Ascending aorta (tissue), 2 donors: ENCODE measurements at regions not wholly inside any gene's neighbourhood (a gene's known extent, or its start where the extent isn't known, plus 50 kb on each side); places are given as distances from the start of the nearest gene placed in this dataset.

ENCODE experiments used
- DNase-seq, 2 donors: peaks; one replicate each; pipeline ENCODE4 v3.0.0-alpha.2; 2019; ENCODE audit warnings: low spot score in 2 of 2
- H3K27ac ChIP-seq, 2 donors: fragments of 200-600 bp; sonication (generic); one replicate each; pipeline ENCODE4 v1.5.1; 2016 to 2017; ENCODE audit warnings: mild to moderate bottlenecking in 1 of 2
- H3K27me3 ChIP-seq: fragments of 200-600 bp; sonication (generic); one replicate; pipeline ENCODE4 v1.5.1; 2017
- H3K36me3 ChIP-seq, 2 donors: fragments of 200-600 bp; sonication (generic); one replicate each; pipeline ENCODE4 v1.5.1; 2016
- H3K4me1 ChIP-seq, 2 donors: fragments of 200-600 bp; sonication (generic); one replicate each; pipeline ENCODE4 v1.5.1; 2016 to 2017; ENCODE audit warnings: mild to moderate bottlenecking in 1 of 2
- H3K4me3 ChIP-seq, 2 donors: fragments of 200-600 bp; sonication (generic); one replicate each; pipeline ENCODE4 v1.5.1; 2016 to 2017; ENCODE audit warnings: mild to moderate bottlenecking in 1 of 2
- H3K9me3 ChIP-seq, 2 donors: fragments of 200-600 bp; sonication (generic); one replicate each; pipeline ENCODE4 v1.5.1; 2016
- intact Hi-C: fragments of 100-400 bp; cut with DNase I; formaldehyde crosslinking; loops from one replicate; pipeline ENCODE4 v1.15.1; 2023
- TF ChIP-seq, protein P1 (sequence below), 3 experiments: fragments of 200-600 bp in 2 of 3; fragments of 450-650 bp in 1 of 3; sonication (generic) in 2 of 3; IDR thresholded peaks; one replicate each; pipeline ENCODE4 v1.5.1; 2016 to 2019; ENCODE audit warnings: antibody characterized with exemption in 3 of 3, mild to moderate bottlenecking in 1 of 3, moderate library complexity in 1 of 3

DNA sequence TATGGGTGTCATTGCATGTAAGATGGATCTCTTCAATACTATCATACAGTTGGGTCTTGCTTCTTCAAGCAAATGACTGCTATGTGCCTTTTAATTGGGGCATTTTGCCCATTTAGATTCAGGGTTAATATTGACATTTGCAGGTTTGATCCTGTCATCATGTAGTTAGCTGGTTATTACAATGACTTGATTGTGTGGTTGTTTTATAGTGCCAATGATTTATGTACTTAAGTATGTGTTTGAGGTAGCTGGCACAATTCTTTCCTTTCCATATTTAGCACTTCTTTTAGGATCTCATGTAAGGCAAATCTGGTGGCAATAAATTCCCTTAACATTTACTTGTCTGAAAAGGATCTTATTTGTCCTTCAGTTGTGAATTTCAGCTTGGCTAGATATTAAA, 267.5 kb downstream of the VGLL3 start:
- TF ChIP-seq, protein P1, sequence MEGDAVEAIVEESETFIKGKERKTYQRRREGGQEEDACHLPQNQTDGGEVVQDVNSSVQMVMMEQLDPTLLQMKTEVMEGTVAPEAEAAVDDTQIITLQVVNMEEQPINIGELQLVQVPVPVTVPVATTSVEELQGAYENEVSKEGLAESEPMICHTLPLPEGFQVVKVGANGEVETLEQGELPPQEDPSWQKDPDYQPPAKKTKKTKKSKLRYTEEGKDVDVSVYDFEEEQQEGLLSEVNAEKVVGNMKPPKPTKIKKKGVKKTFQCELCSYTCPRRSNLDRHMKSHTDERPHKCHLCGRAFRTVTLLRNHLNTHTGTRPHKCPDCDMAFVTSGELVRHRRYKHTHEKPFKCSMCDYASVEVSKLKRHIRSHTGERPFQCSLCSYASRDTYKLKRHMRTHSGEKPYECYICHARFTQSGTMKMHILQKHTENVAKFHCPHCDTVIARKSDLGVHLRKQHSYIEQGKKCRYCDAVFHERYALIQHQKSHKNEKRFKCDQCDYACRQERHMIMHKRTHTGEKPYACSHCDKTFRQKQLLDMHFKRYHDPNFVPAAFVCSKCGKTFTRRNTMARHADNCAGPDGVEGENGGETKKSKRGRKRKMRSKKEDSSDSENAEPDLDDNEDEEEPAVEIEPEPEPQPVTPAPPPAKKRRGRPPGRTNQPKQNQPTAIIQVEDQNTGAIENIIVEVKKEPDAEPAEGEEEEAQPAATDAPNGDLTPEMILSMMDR (IDR thresholded peaks at IDR 0.05), result no peak
- no peaks in the 10 kb centered on the region for H3K27me3 ChIP-seq
- intact Hi-C loops, result no loop called here

DNA sequence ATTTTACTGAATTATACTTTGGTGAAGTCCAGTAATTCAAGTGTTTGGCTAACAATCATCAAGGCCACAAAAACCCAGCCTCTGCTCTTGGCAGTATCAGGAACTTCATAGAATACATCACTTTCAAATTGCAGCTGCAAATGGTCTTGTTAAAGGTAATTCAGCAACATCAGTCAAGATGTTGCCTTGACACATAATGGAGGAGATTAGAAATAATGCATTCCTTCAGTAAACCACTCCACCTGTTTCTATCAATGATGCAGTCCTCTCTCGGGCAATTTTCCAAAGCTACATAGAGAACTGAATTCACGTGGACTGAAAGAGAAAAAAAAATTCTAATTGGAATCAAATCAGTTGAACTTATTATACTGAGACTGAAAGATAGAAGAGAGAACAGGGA, 279.3 kb downstream of the VGLL3 start:
- TF ChIP-seq, protein P1 (IDR thresholded peaks at IDR 0.05), result no peak

More for the DNA sequence above, 267.5 kb downstream of the VGLL3 start:
- H3K4me1 ChIP-seq, result no peaks in the 10 kb centered on the region
- no peak overlapping the region for H3K27ac ChIP-seq
- no peak for DNase-seq
- no peak overlapping the region for H3K4me3 ChIP-seq
- H3K36me3 ChIP-seq, result no peaks in the 10 kb centered on the region
- H3K9me3 ChIP-seq, result no peaks in the 10 kb centered on the region

DNA sequence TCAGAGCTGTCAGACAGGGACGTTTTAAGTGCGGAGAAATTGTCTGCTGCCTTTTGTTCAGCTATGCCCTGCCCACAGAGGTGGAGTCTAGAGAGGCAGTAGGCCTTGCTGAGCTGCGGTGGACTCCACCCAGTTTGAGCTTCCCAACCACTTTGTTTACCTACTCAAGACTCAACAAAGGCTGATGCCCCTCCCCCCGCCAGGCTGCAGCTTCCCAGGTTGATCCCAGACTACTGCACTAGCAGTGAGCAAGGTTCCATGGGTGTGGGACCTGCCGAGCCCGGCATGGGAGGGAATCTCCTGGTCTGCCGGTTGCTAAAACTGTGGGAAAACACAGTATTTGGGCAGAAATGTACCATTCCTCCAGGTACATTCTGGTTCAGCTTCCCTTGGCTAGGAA, 282.1 kb downstream of the VGLL3 start:
- no peaks in the 10 kb centered on the region for H3K9me3 ChIP-seq
- TF ChIP-seq, protein P1 (IDR thresholded peaks at IDR 0.05), result no peak
- intact Hi-C loops, result no loop called here
- H3K36me3 ChIP-seq, result no peaks in the 10 kb centered on the region
- no peak overlapping the region for H3K27ac ChIP-seq
- no peak for DNase-seq
- no peaks in the 10 kb centered on the region for H3K27me3 ChIP-seq
- no peaks in the 10 kb centered on the region for H3K4me1 ChIP-seq
- no peak overlapping the region for H3K4me3 ChIP-seq

More for the DNA sequence above, 279.3 kb downstream of the VGLL3 start:
- intact Hi-C loops, result no loop called here
- no peaks in the 10 kb centered on the region for H3K36me3 ChIP-seq
- H3K4me1 ChIP-seq, result no peaks in the 10 kb centered on the region
- DNase-seq, result no peak
- no peaks in the 10 kb centered on the region for H3K9me3 ChIP-seq
- no peak overlapping the region for H3K27ac ChIP-seq
- H3K4me3 ChIP-seq, result no peak overlapping the region
- no peaks in the 10 kb centered on the region for H3K27me3 ChIP-seq

DNA sequence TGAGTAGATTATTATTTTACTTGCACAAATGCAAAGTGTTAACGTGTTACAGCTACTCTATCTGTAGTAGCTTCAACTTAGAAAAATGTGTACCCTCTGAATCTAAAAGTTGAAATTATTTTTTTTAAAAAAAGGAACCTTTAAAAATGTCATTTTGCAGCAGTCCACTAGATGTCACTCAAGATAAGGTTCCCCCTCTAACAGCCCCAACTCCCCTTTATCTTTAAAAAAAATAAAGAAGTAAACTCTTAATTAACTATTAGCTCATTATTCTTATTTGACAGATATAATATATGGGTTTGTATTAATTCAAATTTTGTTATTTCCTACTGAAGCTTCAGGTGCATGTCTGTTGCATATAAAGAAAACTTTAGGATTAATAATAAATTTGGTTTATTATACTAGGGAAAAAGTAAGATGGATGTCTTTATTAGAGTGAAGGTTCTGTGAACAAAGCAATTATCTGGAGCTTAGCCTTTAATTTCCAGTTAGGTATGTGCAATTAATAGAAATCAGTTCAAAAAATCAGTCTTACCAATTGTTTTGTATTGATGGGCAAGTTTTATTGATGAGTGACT, 288.5 kb downstream of the VGLL3 start:
- Histone ChIP-seq H3K27ac (no peak overlapping the region), H3K9me3 (no peaks in the 10 kb centered on the region), H3K4me1 (no peaks in the 10 kb centered on the region), H3K27me3 (no peaks in the 10 kb centered on the region), H3K36me3 (no peaks in the 10 kb centered on the region), H3K4me3 (no peak overlapping the region)
- intact Hi-C loops, result no loop called here
- DNase-seq, result no peak
- TF ChIP-seq, protein P1 (IDR thresholded peaks at IDR 0.05), result peak in 2 of 3 experiments; percentile 33 to 42

DNA sequence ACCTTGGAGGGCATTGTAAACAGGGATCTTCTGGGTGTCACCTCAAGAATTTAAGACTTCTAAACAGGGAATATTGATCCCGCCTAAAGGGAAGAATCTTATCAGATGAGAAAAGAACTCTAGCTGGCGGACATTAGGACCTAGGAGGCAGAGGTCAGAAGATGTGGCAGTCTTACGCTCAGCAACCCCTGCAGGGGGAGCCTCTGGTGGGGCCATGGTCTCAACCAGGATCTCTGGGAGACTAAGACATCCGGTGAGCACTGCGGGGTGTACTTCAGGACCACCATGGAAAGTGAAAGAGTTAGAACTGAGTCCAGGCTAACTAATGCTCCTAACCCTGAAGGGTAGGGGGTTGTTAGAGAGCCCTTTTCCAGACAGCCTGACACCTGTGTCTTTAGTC, 295.2 kb downstream of the VGLL3 start:
- DNase-seq, result no peak
- no peak overlapping the region for H3K4me3 ChIP-seq
- no peak overlapping the region for H3K27ac ChIP-seq
- no peaks in the 10 kb centered on the region for H3K9me3 ChIP-seq
- H3K36me3 ChIP-seq, result no peaks in the 10 kb centered on the region
- intact Hi-C loops, result no loop called here
- H3K27me3 ChIP-seq, result no peaks in the 10 kb centered on the region
- TF ChIP-seq, protein P1 (IDR thresholded peaks at IDR 0.05), result no peak
- H3K4me1 ChIP-seq, result no peaks in the 10 kb centered on the region

DNA sequence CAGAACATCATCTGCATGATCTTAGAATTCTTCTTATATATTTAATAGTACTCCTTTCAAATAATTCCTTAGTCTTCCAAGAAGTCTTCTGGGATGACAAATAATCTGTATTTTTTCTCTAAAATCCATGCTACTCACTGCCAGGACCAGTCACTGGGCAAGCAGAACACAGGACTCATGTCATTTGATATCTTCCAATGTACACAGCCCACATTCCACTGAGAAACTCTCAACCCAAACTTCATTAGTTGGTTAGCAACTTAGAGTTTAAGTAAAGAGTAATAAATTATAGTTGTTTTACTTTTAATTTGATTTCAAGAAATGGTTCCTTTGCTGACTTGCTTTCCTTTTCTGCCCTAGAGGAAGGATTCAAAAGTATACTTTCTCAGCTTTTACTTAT, 317.0 kb downstream of the VGLL3 start:
- H3K4me1 ChIP-seq, result no peaks in the 10 kb centered on the region
- no peaks in the 10 kb centered on the region for H3K9me3 ChIP-seq
- no peaks in the 10 kb centered on the region for H3K27me3 ChIP-seq
- no peaks in the 10 kb centered on the region for H3K36me3 ChIP-seq
- no peak overlapping the region for H3K27ac ChIP-seq
- DNase-seq, result no peak
- TF ChIP-seq, protein P1 (IDR thresholded peaks at IDR 0.05), result no peak
- no peak overlapping the region for H3K4me3 ChIP-seq
- intact Hi-C loops, result no loop called here
